K562 (cell line): ENCODE measurements at regions not wholly inside any gene's neighbourhood (a gene's known extent, or its start where the extent isn't known, plus 50 kb on each side); places are given as distances from the start of the nearest gene placed in this dataset.

Experiments
- ATAC-seq: fragments of 200-7000 bp; cut with Tn5 transposase; 3 replicates; pipeline ENCODE4 v1.9.1; 2020; ENCODE audit warnings: moderate library complexity
- BruUV-seq: library from RNA; stranded (reverse); fragments of 400-500 nt; replicated peaks from 2 replicates; lab custom pipeline; 2021; lab: Mats Ljungman, UMichigan
- CTCF ChIA-PET: fragments of 300-600 bp; formaldehyde crosslinking; extraction: SDS; loops from one replicate; lab custom pipeline; 2021; ENCODE audit warnings: low intra/inter-chr PET ratio; lab: Yijun Ruan, JAX
- POLR2A ChIA-PET: fragments of 300-600, 350-650 bp; sonication (Branson Sonifier 250); formaldehyde crosslinking; extraction: SDS; loops from one replicate; lab custom pipeline; 2021; ENCODE audit warnings: antibody characterized with exemption, inconsistent platforms; lab: Yijun Ruan, JAX
- DNase-seq, 4 experiments: peaks; one replicate each; pipeline versions ENCODE4 v3.0.0 to v3.0.0-alpha.2; 2011 to 2018; ENCODE audit warnings: low spot score in 3 of 4, mixed read lengths in 3 of 4; ENCODE audit errors: extremely low read depth in 1 of 4
- FAIRE-seq: peaks from 2 replicates; lab custom pipeline; 2011; peaks lifted over from hg19 to GRCh38; lab: Jason Lieb, UNC
- H2AFZ ChIP-seq: 2 replicates; pipeline ENCODE4 v1.6.0; 2011; ENCODE audit warnings: low read depth, low read length, control low read depth, inconsistent platforms
- H3K27ac ChIP-seq: fragments of 200-600 bp; 3 replicates; pipeline ENCODE4 v1.8.0; 2011; ENCODE audit warnings: low read depth, mild to moderate bottlenecking, control low read depth, inconsistent platforms, low read length, moderate library complexity, mixed read lengths; ENCODE audit errors: extremely low read depth
- H3K27me3 ChIP-seq, 2 experiments: fragments of 300-600 bp in 1 of 2; 2 replicates in 1 of 2; 3 replicates in 1 of 2; pipeline versions ENCODE4 v1.6.0 to v1.8.0; 2011; ENCODE audit warnings: inconsistent platforms in 2 of 2, low read length in 2 of 2, mild to moderate bottlenecking in 1 of 2, mixed read lengths in 1 of 2, moderate library complexity in 1 of 2; ENCODE audit not compliant: control insufficient read depth in 2 of 2, insufficient read depth in 2 of 2
- H3K36me3 ChIP-seq: fragments of 300-600 bp; 3 replicates; pipeline ENCODE4 v1.8.0; 2011; ENCODE audit warnings: mild to moderate bottlenecking, low read length, inconsistent platforms; ENCODE audit not compliant: control insufficient read depth, insufficient read depth
- H3K4me1 ChIP-seq, 2 experiments: fragments of 200-600 bp in 1 of 2; replicated peaks in 1 of 2; 2 replicates in 1 of 2; 3 replicates in 1 of 2; pipeline versions ENCODE4 v1.5.1 to v1.8.0; 2011; ENCODE audit warnings: inconsistent platforms in 2 of 2, low read length in 2 of 2, mild to moderate bottlenecking in 1 of 2, mixed read lengths in 1 of 2, moderate library complexity in 1 of 2; ENCODE audit not compliant: control insufficient read depth in 2 of 2, insufficient read depth in 2 of 2
- H3K4me2 ChIP-seq: 2 replicates; pipeline ENCODE4 v1.6.1; 2011; ENCODE audit warnings: low read length, control low read depth, inconsistent platforms, mixed read lengths; ENCODE audit not compliant: insufficient read depth
- H3K4me3 ChIP-seq: fragments of 200-600 bp; sonication (generic), shearing (Covaris generic); 2 replicates; pipeline ENCODE4 v1.5.1; 2016; ENCODE audit warnings: control low read depth, inconsistent platforms
- H3K79me2 ChIP-seq: fragments of 200-600 bp; 3 replicates; pipeline ENCODE4 v1.8.0; 2011; ENCODE audit warnings: low read length, inconsistent platforms; ENCODE audit not compliant: control insufficient read depth, insufficient read depth
- H3K9ac ChIP-seq, 2 experiments: 2 replicates each; pipeline versions ENCODE4 v1.6.0 to v1.6.1; 2011; ENCODE audit warnings: low read depth in 2 of 2, low read length in 2 of 2, control low read depth in 1 of 2, inconsistent platforms in 1 of 2, mild to moderate bottlenecking in 1 of 2, mixed read lengths in 1 of 2; ENCODE audit not compliant: insufficient read depth in 1 of 2
- H3K9me1 ChIP-seq: one replicate; pipeline ENCODE4 v1.6.0; 2011; ENCODE audit warnings: inconsistent platforms, mild to moderate bottlenecking, low read length, moderate library complexity; ENCODE audit not compliant: control insufficient read depth, insufficient read depth
- H3K9me3 ChIP-seq: replicated peaks from 2 replicates; pipeline ENCODE4 v1.5.1; 2011; ENCODE audit warnings: low read depth, low read length, inconsistent platforms; ENCODE audit not compliant: control insufficient read depth, insufficient read depth
- H4K20me1 ChIP-seq: replicated peaks from 2 replicates; pipeline ENCODE4 v1.6.1; 2011; ENCODE audit warnings: low read length, inconsistent platforms, mixed read lengths; ENCODE audit not compliant: control insufficient read depth, insufficient read depth
- ARID1B ChIP-seq: fragments of 450-650 bp; IDR thresholded peaks from 2 replicates; pipeline ENCODE4 v1.6.1; 2016; ENCODE audit warnings: antibody characterized with exemption, mild to moderate bottlenecking, inconsistent platforms
- BDP1 ChIP-seq: IDR thresholded peaks from 3 replicates; pipeline ENCODE4 v1.6.1; 2011; ENCODE audit not compliant: insufficient read length, insufficient read depth
- MECOM ChIP-seq: fragments of 250-450 bp; sonication (Bioruptor Pico); IDR thresholded peaks from 2 replicates; pipeline ENCODE4 v1.8.0; 2022; ENCODE audit warnings: inconsistent platforms
- SRSF7 ChIP-seq: fragments of 200-400 bp; formaldehyde crosslinking; optimal IDR thresholded peaks from 2 replicates; pipeline ENCODE3; 2017; ENCODE audit warnings: mild to moderate bottlenecking, low read depth, low read length
- SRSF9 ChIP-seq: fragments of 200-400 bp; formaldehyde crosslinking; IDR thresholded peaks from 2 replicates; pipeline ENCODE4 v1.6.1; 2017; ENCODE audit warnings: low read depth, low read length, borderline replicate concordance
- TGIF2 ChIP-seq: sonication (generic); formaldehyde crosslinking; IDR thresholded peaks from 2 replicates; pipeline ENCODE4 v1.8.1; 2022; ENCODE audit warnings: mild to moderate bottlenecking, missing genetic modification reagents, moderate library complexity
- ZFP36 ChIP-seq: fragments of 150-350 bp; IDR thresholded peaks from 2 replicates; pipeline ENCODE4 v1.6.1; 2018; ENCODE audit warnings: low read length, low read depth; ENCODE audit not compliant: partially characterized antibody
- ZNF431 ChIP-seq: sonication (generic); formaldehyde crosslinking; IDR thresholded peaks from 2 replicates; pipeline ENCODE4 v1.8.0; 2022; ENCODE audit warnings: mild to moderate bottlenecking, missing genetic modification reagents
- ZNF436 ChIP-seq: fragments of 250-450, 450-650 bp; sonication (Bioruptor Pico); formaldehyde crosslinking; IDR thresholded peaks from 2 replicates; pipeline ENCODE4 v1.7.0; 2020; ENCODE audit warnings: mild to moderate bottlenecking
- ZSCAN32 ChIP-seq: fragments of 450-650 bp; formaldehyde crosslinking; IDR thresholded peaks from 2 replicates; pipeline ENCODE4 v1.4.0; 2020; ENCODE audit warnings: mild to moderate bottlenecking, moderate library complexity
- WGBS: fragments of 100-300 bp; shearing (Covaris generic); methylation state at CpG from one replicate; pipeline ENCODE4 v1.1.6; 2016; ENCODE audit warnings: low coverage, mixed read lengths; ENCODE audit not compliant: insufficient coverage; ENCODE audit errors: missing lambda C conversion rate; 5-methylcytosine and 5-hydroxymethylcytosine counted together
- in situ Hi-C: fragments of 300-500 bp; cut with MboI; formaldehyde crosslinking; loops from 4 replicates; pipeline ENCODE4 v1.15.0; 2018; ENCODE audit warnings: inconsistent platforms, mixed read lengths
- intact Hi-C: fragments of 100-400 bp; cut with micrococcal nuclease; formaldehyde crosslinking; loops from 2 replicates; pipeline ENCODE4 v1.14.2; 2022
- TF ChIP-seq, protein P1 (sequence below): fragments of 250-450 bp; sonication (Bioruptor Pico); IDR thresholded peaks from 2 replicates; pipeline ENCODE4 v1.8.0; 2021; ENCODE audit warnings: moderate library complexity, mild to moderate bottlenecking, inconsistent platforms
- TF ChIP-seq, protein P2 (sequence below): fragments of 250-450 bp; sonication (Bioruptor Pico); IDR thresholded peaks from 2 replicates; pipeline ENCODE4 v1.4.0; 2020; ENCODE audit warnings: mild to moderate bottlenecking

DNA sequence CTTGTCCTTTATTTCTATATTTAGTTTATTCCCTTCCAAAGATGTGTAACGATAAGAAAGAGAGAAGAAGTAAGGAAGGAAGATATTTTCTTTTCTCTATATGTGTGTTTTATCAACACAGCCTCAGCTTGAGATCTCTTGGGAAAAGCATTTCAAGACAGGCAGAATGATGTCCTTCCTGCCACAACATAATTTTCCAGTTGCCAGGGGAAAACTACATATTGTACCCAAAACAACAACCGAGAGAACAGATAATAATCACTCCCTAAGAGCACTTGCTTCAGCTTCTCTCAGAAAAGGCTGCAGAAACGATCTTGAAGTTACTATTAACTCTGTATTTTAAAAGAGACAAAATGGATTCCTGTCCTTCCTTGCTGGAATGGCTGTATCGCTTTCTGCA is 151.4 kb upstream of the ITGB1 start:
- no peak overlapping the region for H3K4me3 ChIP-seq
- peaks cover 18 to 19% of the 10 kb centered on the region in 2 experiments; a peak in 4 of 5 replicates for H3K27me3 ChIP-seq
- no peaks in the 10 kb centered on the region for H3K9me3 ChIP-seq
- H2AFZ ChIP-seq = no peak overlapping the region
- no peak for FAIRE-seq
- no peak for DNase-seq
- H3K4me1 ChIP-seq = no peaks in the 10 kb centered on the region
- no peak overlapping the region for H3K27ac ChIP-seq
- POLR2A ChIA-PET = interaction anchor here (0.7 to 1.2 kb wide), 2 partner anchors 13 to 15 kb away, joined by 3 read pairs; no protein-coding TSS in a partner anchor
- no peaks in the 10 kb centered on the region; the same call in 1 of the 2 replicates for H4K20me1 ChIP-seq
- TF ChIP-seq ZNF436 (CRISPR knock-in tag) (no peak), ARID1B (no peak), SRSF7 (no peak), MECOM (CRISPR knock-in tag) (no peak), TGIF2 (CRISPR knock-in tag) (no peak), ZSCAN32 (CRISPR knock-in tag) (no peak), SRSF9 (no peak)
- CTCF ChIA-PET = no interaction called here
- no peak for ATAC-seq
- in situ Hi-C loops = no loop called here
- no peak overlapping the region for H3K4me2 ChIP-seq
- H3K79me2 ChIP-seq = no peaks in the 10 kb centered on the region
- H3K9ac ChIP-seq = no peak overlapping the region
- no peaks in the 10 kb centered on the region for H3K36me3 ChIP-seq
- intact Hi-C loops = no loop called here
- WGBS = 0% methylated on average over 4 of the region's 4 CpGs
- no TSS peak for BruUV-seq
- no peaks in the 10 kb centered on the region for H3K9me1 ChIP-seq

DNA sequence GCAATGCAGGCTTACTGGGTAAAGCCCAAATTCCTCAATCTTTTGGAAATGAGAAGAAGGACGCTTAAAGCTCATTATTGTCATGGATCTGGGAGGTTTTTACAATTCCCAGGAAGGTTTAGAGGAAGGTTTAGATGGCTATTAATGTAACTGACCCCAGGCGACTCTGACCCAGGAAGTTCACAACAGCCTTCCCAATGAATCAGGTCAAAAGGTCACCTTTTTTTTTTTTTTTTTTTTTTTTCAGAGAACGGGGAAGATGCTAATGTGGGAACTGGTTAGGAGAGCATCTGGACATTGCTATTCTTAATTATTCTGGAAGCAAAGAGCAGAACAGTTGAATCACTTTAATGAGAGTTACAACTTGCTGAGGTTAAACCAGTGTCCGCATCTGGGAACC is 149.9 kb upstream of the ITGB1 start:
- TF ChIP-seq, protein P1, sequence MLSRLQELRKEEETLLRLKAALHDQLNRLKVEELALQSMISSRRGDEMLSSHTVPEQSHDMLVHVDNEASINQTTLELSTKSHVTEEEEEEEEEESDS (CRISPR knock-in tag) = no peak
- TF ChIP-seq ZNF431 (CRISPR knock-in tag) (no peak), ZFP36 (no peak), BDP1 (no peak)
- TF ChIP-seq, protein P2, sequence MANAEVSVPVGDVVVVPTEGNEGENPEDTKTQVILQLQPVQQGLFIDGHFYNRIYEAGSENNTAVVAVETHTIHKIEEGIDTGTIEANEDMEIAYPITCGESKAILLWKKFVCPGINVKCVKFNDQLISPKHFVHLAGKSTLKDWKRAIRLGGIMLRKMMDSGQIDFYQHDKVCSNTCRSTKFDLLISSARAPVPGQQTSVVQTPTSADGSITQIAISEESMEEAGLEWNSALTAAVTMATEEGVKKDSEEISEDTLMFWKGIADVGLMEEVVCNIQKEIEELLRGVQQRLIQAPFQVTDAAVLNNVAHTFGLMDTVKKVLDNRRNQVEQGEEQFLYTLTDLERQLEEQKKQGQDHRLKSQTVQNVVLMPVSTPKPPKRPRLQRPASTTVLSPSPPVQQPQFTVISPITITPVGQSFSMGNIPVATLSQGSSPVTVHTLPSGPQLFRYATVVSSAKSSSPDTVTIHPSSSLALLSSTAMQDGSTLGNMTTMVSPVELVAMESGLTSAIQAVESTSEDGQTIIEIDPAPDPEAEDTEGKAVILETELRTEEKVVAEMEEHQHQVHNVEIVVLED (CRISPR knock-in tag) = no peak
- WGBS = 0% methylated on average over 4 of the region's 4 CpGs
- H3K27me3 ChIP-seq = peaks cover 13 to 18% of the 10 kb centered on the region in 2 experiments; a peak in 3 of 5 replicates
- H3K36me3 ChIP-seq = no peaks in the 10 kb centered on the region
- DNase-seq (no peak), FAIRE-seq (no peak), ATAC-seq (no peak)
- no TSS peak for BruUV-seq
- no peak overlapping the region for H3K4me2 ChIP-seq
- in situ Hi-C loops (no loop called here), intact Hi-C loops (no loop called here)
- ChIA-PET CTCF (no interaction called here), POLR2A (no interaction called here)
- H4K20me1 ChIP-seq = no peaks in the 10 kb centered on the region; the same call in 1 of the 2 replicates
- H3K79me2 ChIP-seq = no peaks in the 10 kb centered on the region
- H3K4me1 ChIP-seq = no peaks in the 10 kb centered on the region
- H3K27ac ChIP-seq = no peak overlapping the region
- H3K4me3 ChIP-seq = no peak overlapping the region
- no peaks in the 10 kb centered on the region for H3K9me3 ChIP-seq
- no peaks in the 10 kb centered on the region for H3K9me1 ChIP-seq
- H3K9ac ChIP-seq = no peak overlapping the region
- no peak overlapping the region for H2AFZ ChIP-seq
